AG08395 (cell line): ENCODE measurements at regions not wholly inside any gene's neighbourhood (a gene's known extent, or its start where the extent isn't known, plus 50 kb on each side); places are given as distances from the start of the nearest gene placed in this dataset.
"Not testable (repeated sequence)": the region's sequence is repeated elsewhere in the genome, so short reads cannot be mapped to it uniquely, and the experiment has no call there.

ENCODE experiments used
- DNase-seq: peaks from one replicate; pipeline ENCODE4 v3.0.0; 2012; ENCODE audit warnings: mixed read lengths, low spot score

DNA sequence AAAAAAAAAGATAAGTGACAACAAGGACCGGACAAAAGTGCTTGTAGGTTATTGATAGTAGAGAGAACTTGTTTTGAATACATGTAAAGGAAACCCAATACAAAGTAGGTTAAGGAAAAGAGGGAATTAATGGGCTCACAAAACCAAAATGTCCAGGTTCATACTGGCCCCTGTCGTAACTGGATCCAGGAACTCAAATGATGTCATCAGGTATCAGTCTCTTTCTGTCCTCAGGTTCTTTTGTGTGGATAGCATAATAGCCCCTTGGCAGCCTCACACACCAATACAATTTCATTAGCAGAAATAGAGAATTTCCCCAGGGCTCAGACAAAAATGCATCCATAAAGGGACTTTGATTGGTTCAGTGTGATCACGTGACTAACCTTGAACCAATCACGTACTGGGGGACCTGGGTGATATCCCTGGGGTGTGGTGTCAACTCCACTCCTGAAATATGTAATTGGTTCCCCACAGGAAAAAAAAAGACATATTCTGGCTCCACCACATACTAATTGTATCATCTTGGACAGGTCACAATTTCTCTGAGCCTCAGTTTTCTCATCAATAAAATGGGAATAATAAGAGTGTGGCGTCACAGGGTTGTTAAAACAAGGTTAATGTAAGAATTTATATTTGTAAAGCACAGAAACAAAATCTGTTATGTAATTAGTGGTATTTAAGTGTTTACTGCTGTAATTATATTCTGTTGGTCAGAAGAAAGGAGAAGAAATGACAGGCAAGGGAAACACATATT is 174.8 kb downstream of the PDGFRA start:
- DNase-seq: no peak

DNA sequence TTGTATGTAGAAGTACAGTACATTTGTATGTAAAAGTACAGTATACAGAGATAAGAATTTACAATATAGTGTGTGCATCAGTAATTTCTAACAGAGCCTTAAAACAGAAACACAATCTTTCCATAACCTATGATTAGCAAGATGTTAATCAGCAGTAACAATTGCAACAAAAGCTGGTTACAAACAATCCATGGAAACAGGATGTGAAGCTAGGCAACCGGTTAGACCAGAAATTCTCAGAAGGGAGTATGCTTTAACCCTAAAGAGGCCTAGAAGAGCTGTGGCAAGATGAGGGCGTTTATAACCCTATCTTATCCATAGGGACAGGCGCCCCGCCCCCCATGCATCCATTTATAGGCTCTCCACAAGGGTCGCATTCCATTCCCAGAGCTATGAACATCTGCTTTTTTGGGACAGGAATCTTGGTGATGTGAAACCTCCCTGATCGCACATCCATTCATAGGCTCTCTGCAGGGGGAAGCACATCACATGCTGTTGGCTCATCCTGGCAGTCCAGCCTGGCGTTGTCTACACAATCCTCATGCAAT is 180.3 kb downstream of the PDGFRA start:
- DNase-seq: not testable (repeated sequence)

DNA sequence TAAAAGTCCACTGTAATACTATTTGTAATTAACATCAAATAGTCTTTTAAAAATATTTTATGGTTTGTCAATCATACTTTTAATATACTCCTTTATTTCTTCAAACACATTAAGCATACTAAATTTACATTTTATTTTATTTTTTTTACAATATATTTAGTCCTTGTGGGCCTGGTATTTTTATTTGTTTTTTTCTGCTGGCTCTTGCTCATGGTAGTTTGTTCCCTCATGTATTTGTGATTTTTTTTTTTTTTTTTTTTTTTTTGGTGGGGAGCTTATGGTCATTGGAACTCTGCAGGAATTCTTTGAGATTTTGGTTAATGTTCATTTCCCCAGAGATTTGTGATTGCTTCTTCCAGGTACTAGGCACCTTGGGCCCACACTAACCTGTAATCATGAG is 185.5 kb downstream of the PDGFRA start:
- DNase-seq: no peak

DNA sequence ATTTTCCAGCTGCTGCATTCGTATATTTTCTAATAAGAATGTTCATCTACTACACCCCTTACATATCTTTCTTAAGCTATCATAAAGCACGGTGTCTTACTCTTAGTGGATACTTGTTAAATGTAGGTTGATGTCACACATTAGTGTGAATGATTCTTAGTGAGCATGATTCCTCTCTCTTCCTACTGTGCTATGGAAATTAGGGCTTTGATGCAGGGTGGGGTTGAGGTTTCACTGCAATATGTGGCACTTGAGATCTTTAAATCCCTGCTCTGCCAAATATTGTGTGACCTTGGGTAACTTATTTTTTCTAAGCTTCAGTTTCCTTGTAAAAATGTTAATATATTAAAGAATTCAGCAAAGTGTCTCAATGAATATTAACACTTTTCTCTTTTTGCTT is 188.4 kb downstream of the PDGFRA start:
- DNase-seq: no peak

DNA sequence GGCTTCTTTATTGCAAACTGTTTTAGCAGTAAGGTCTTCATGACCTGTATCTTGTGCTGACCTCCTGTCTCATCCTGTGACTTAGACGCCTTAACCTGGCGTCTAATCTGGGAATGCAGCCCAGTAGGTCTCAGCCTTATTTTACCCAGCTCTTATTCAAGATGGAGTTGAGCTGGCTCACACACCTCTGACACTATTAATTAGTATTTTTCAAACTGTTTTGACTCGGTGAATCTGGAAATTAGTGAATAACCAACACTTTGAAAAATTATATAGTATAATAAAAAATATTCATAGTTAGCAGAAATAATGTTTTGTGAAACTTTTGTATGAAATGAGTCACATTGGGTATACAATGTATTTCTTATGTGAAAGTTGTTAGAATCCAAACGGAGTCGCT is 189.4 kb downstream of the PDGFRA start:
- no peak for DNase-seq

DNA sequence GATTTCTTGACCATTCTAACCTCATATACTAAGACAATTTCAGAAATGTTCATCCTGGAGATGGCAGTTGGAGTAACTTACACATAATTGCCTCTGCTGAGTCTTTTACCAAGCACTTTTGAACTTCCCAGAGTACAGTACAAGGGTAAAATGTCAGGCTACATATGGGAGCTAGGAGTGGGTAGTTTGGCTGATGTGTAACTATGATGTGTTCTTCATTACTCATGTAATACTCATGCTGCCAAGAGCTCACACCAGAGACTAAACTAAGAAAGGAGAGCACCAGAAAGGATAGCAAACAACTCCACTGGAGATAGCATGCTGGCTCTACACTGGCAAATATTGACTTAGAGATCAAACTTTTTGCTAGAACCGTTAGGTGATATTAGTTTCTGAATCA is 194.0 kb downstream of the PDGFRA start:
- peak; percentile 72 for DNase-seq

DNA sequence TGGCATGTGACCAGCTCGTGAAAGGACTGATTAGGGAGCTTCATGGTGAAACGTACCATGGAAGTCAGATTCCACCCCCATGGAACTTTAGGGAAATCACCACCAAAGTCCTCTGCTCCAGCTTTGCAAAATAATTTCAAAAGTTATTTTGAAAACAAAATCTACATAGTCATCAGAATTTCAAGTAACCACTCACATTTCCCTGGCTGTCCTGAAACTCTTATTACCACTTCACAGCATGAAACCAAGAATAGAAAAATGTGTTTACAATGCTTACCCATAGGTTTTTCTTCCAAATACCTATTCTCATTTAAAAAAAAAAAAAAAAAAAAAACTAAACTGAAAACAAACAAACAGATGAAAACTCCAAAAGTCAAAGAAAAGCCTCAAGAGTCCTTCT is 198.7 kb downstream of the PDGFRA start:
- no peak for DNase-seq

DNA sequence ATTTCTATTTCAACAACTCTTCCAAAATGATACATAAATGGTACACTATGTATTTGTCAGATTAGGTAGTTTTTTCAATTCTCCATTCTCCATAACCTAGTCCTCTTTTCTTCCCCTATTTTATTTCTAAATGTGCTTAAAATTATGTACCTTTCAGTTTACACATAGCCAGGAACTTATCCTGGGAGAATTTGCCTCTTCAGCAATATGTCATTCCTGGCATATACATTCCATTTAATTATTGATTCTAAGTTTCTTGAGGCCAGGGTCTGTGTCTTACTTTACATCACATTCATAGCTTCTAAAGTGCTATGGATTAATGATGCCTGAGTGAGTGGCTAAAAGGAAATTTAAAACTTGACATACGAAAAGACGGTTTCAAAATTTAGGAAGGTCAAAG is 199.8 kb downstream of the PDGFRA start:
- no peak for DNase-seq

DNA sequence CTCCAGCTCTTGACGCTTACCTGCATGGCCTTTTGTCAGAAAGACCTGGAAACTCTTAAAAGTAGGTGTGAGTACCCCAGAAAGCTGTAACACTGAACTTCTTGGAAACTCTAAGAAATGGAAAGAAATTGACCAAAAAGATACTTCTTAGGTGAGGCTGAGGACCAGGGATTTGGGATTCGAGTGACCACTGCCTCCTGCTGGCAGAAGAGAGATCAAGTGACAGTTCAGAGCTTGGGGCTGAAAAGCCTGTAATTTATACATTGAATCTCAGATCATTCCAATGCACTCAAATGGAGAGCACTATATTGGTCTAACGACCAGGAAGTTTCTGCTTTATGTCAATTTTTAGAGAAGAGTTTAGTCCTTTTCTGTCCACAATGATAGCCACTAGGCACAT is 204.6 kb downstream of the PDGFRA start:
- DNase-seq: no peak

DNA sequence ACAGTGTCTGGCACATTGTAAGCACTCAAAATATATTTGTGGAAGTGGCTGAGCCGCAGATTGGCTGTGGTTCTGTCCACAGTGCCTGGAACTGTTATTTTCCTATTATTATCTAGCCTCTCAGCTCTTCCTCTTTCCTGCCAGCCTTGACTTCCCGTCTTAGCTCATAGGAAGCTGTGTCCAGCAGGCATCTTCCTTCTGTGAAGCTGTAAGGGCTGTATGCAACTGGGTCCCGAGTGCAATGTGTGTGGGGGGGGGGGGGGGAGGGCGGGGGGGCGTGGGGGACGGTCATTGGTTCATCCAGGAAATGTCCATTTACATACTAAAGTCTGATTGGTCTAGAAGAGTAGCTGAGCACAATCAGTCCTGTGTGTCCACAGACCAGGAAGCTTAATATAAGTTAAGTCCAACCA is 210.7 kb downstream of the PDGFRA start:
- peak; percentile 60 for DNase-seq

DNA sequence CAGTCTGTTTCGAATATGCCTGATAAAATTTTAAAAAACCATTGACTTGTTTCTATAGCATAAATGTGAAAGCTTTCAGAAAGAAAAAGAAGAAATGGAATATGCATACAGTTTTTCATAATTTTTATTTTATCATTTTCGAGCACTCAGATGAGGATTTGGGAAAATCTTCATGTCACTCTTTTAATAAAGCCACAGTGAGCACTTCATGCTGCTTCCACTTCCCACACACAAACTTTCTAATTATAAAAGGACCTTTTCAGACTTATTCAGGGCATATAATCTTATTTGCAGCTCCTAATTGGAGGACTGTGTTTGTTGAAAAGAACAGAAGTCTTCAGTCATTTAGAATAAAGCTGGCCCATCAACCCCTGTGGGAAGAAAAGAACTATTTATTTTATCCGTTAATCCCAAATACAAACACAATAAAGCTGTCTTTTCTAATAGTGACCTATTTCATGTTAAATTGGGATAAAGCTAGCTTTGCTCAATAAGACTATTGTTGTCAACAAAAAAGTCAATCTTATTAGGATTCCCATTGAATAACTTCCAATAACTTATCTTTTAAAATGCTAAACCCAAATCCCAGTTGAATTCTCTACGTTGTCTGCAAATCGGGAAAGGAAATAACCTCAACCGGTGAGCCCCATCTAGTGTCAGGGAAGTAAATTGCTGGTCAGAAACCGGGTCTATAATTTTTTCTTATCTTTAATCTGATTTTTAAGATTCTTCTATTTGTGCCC is 211.5 kb downstream of the PDGFRA start:
- DNase-seq: peak; percentile 60

DNA sequence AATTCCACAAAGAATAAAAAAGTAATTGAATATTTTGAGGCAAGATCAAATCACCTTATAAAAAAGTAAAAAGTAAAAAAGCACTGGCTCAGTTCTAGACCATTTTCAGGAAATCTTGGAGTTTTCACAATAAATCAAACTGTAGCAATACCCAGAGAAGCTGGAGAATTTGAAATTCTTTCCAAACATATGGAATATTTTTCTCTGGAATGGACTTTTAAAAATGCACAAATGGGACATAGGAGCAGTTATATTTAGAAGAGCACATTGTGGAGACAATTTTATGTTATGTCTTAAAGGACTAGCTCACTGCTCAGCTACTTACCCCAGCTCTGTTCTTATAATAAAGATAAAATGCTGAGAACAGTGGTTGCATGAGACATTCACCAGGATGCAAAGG is 211.9 kb upstream of the KIT start:
- DNase-seq: no peak

DNA sequence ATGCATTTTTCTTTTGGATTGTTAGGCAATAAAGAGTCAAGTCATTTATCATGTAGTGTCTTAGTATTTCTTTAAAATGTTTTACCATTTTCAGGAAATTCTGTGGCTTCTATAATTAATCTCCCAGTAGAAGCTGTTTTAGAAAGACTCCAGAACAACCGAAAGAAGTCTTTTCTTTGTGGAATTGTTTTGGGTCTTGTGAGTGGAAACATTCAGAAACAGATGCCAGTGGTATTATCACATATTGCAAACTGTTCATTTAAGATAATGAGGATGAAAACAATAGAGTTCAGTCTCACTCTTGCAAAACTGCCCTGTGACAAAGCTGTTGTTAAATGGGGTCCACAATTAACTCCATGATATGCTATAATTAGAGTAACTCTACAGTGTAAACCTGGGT is 211.2 kb upstream of the KIT start:
- DNase-seq: no peak

DNA sequence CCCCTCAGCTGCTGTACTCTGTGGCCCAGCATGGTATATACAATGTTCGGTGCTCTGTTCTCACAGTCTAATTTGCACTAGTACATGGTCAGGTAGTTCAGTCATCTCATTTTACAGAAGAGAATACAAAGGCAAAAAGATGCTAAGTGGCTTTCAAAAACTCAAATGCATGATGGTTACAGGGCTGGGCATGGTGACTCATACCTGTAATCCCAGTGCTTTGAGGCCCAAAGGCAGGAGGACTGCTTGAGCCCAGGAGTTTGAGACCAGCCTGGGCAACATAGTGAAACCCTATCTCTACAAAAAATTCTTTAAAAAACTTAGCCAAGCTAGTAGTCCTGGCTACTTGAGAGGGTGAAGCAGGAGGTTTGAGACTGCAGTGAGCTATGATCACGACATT is 210.5 kb upstream of the KIT start:
- no peak for DNase-seq

DNA sequence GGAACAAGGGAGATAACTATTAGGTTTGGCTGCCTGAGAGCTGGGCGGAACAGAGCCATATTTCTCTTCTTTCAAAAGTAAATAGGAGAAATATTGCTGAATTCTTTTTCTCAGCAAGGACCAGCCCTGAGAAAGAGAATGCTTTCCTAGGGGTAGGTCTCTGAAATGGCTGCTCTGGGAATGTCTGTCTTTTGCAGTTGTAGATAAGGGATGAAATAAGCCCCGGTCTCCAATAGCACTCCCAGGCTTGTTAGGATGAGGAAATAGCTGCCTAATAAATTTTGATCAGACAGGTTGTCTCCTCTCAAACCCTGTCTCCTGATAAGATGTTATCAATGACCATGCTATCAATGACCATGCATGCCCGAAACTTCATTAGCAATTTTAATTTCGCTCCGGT is 207.8 kb upstream of the KIT start:
- no peak for DNase-seq

DNA sequence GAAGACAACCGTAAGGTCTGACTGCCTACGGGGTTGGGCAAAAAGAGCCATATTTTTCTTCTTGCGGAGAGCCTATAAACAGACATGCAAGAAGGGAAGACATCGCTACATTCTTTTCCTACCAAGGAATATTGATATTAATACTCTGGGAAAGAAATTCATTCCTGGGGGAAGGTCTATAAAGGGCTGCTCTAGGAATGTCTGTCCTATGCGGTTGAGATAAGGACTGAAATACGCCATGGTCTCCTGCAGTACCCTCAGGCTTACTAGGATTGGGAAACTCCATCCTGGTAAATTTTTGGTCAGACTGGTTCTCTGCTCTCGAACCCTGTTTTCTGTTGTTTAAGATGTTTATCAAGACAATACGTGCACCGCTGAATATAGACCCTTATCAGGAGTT is 190.8 kb upstream of the KIT start:
- not testable (repeated sequence) for DNase-seq

DNA sequence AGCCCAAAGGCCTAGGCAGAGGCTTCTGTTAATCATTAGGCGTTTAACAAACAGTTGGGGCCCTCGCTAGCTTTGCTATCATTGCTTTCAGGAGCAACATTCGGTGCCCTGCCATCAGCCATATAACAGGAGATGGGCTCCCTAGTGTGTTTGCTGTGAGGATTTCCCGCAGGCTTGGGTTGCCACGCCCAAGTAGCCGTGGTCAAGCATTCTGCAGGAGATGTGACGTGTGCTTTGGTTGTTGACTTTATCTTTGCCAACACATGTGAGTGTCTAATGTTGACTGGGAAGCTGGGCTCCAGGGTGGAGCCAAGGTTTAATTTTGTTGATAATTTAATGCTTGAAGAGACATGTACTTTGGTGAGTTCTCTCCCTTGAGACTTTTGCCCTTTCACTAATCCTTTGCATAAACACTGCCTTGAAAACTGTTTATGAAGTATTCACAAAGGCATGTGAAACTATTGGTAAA is 184.6 kb upstream of the KIT start:
- peak; percentile 48 for DNase-seq

DNA sequence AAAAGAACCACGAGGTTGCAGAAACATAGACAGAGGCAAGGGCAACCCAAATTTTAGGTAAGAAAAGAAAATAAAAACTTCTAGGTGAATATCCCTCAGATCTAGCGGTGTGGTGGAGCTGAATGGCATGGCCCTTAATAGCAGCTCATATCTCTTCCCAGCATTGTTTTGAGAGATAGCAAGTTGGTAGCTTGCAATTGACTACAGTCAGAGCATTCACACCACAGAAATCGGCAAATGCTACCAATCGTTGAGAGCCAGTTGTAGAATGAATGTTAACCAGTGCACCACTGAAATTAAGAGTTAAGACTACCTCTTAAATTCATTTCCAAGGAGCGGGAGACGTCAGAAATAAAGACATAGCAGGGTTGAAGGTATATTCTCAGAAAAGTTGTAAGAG is 184.0 kb upstream of the KIT start:
- DNase-seq: no peak

DNA sequence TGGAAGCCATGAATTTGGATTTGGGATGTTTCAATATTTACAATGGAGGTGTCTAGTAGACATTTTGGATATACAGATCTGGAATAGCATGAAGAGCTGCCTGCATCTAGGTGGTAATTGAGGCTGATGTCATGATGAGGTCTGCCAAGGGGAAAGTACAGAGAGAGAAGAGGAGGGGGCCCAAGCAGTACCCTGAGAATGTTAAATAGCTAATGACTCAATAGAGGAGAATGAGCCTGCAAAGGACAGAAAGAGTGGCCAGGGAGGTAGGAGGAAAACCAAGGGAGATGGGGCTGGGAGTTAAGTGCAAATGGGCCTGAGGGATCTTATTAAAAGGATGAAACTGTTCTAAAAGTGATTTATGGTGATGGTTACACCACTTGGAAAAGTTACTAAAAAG is 182.2 kb upstream of the KIT start:
- no peak for DNase-seq

DNA sequence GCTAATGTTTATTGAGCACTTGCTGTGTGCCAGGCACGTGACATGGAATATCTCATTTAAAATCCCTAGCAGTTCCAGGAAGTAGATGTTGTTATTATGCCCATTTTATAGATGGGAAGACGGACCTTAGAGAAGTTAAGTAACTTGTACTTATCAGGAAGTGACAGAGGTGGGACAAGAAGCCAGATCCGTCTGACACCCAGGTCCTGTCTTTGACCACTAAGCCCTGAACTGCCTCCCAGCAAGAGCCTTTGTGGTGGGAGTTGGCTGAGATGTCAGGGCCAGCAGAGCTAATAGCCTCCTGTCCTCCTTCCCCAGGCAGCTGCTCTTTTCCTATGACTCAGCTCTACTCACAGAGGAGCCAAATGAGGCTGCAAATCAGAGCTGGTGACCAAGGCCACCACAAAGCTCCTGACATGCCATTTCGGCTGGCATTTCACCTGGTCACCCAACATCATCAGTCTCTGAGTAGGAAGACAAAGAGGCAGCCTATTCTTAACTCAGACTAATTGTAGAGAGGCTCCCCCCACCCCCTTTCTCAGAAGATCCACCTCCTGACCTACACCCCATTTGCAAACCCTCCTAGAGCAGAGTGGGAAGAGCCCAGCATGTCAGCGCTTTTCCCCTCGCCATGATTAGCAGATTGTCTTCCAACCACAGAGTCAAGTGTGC is 175.1 kb upstream of the KIT start:
- peak; percentile 79 for DNase-seq

DNA sequence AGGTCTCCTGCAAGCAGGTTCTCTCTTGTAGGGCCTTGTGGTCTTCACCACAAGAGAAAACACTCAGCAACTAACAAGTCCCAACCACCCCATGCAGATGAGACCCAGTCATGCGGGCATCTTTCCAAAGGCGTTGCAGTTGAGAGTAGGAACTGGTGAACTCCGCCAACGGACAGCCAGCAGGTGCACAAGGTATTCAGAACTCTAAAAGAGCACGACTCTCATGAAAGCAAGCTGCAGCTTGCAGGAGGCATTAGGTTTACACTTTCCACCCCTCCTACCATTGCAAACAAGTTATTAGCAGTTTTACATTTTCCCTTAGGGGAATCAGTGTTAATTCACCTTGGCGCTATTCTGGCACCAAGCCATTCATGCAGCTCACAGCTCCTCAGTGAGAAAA is 173.4 kb upstream of the KIT start:
- DNase-seq: no peak

DNA sequence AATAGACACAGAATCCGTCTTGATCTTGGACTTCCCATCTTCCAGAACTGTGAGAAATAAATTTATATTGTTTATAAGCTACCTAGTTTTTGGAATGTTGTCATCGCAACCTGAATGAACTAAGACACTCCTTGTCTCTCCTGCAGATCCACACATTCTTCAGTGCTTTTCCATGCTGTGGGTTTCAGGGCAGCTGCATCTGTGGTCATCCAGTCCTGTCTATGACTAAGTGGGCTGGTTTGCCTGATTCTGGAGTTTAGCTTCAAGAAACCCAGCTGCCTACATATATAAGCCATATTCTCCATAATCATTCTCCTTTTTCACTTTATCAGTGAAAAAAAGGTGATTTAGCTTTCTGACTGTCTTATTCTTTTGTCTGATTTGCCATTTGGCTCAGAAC is 170.3 kb upstream of the KIT start:
- peak; percentile 55 for DNase-seq

DNA sequence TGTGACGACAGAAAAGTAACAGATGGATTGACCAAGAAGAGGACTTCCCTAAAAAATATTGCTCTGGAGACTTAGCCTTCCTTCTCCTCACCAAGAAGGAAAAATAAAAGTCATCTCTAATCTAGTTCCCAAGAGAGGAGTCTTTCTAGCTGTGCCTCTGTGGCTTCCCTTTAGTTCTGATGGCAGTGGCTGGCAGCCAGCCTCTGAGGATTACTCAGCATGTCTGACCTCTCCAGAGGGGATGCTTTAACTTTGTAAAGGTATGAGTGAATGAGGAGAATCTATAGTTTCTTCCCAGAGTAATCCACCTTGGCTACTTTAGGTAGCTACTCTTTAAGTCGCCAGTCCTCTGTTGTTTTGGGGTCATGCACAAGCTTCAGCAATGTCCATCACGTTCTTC is 163.9 kb upstream of the KIT start:
- peak; percentile 35 for DNase-seq
